Naive thymus-derived CD4-positive, alpha-beta T cell (primary cell): ENCODE measurements at regions not wholly inside any gene's neighbourhood (a gene's known extent, or its start where the extent isn't known, plus 50 kb on each side); places are given as distances from the start of the nearest gene placed in this dataset.

Source experiments
- ATAC-seq: fragments of 150-1000 bp; cut with Tn5 transposase; 2 replicates; pipeline ENCODE4 v1.10.0; 2021; ENCODE audit warnings: mild to moderate bottlenecking, moderate library complexity
- CTCF ChIA-PET: fragments of 350-600 bp; sonication (Branson Sonifier 250); formaldehyde crosslinking; loops from one replicate; lab custom pipeline; 2021; ENCODE audit warnings: antibody characterized with exemption; lab: Charles Lee
- POLR2A ChIA-PET: fragments of 350-600 bp; sonication (Branson Sonifier 250); formaldehyde crosslinking; loops from one replicate; lab custom pipeline; 2021; ENCODE audit warnings: antibody characterized with exemption, inconsistent platforms; lab: Charles Lee
- DNase-seq, 9 donors: peaks; one replicate each; pipeline versions ENCODE4 v3.0.0 to v3.0.0-alpha.2; 2020 to 2022; ENCODE audit warnings: mixed read lengths in 1 of 9
- H3K27ac ChIP-seq: one replicate; pipeline ENCODE4 v1.7.0; 2013; ENCODE audit warnings: mild to moderate bottlenecking, low read depth, low read length, moderate library complexity
- H3K27me3 ChIP-seq, 2 donors: one replicate each; pipeline ENCODE4 v1.7.0; 2013; ENCODE audit warnings: low read length in 2 of 2, mild to moderate bottlenecking in 2 of 2, moderate library complexity in 2 of 2; ENCODE audit not compliant: control insufficient read depth in 2 of 2, insufficient read depth in 2 of 2
- H3K36me3 ChIP-seq, 3 experiments: 1 replicate in 2 of 3; 2 replicates in 1 of 3; pipeline ENCODE4 v1.7.0; 2013; ENCODE audit warnings: low read length in 3 of 3, mild to moderate bottlenecking in 3 of 3, moderate library complexity in 1 of 3; ENCODE audit not compliant: insufficient read depth in 3 of 3, control insufficient read depth in 2 of 3
- H3K4me1 ChIP-seq, 2 donors: one replicate each; pipeline ENCODE4 v1.7.0; 2013; ENCODE audit warnings: low read length in 2 of 2, mild to moderate bottlenecking in 2 of 2, moderate library complexity in 1 of 2; ENCODE audit not compliant: control insufficient read depth in 2 of 2, insufficient read depth in 2 of 2
- H3K4me3 ChIP-seq: 2 replicates; pipeline ENCODE4 v1.7.0; 2013; ENCODE audit warnings: mild to moderate bottlenecking, low read length
- H3K9me3 ChIP-seq, 3 experiments: 1 replicate in 2 of 3; 2 replicates in 1 of 3; pipeline ENCODE4 v1.7.0; 2013; ENCODE audit warnings: low read length in 3 of 3; ENCODE audit not compliant: control insufficient read depth in 2 of 3
- H3K27ac Mint-ChIP-seq, 9 donors: one replicate each; pipeline ENCODE4 v1.8.0; 2020 to 2022; ENCODE audit warnings: mixed read lengths in 9 of 9, mild to moderate bottlenecking in 8 of 9, moderate library complexity in 5 of 9, inconsistent platforms in 2 of 9
- H3K27me3 Mint-ChIP-seq, 5 donors: one replicate each; pipeline ENCODE4 v1.8.0; 2021 to 2022; ENCODE audit warnings: mixed read lengths in 5 of 5, mild to moderate bottlenecking in 1 of 5
- H3K36me3 Mint-ChIP-seq, 5 donors: one replicate each; pipeline ENCODE4 v1.8.0; 2020 to 2022; ENCODE audit warnings: mixed read lengths in 5 of 5, mild to moderate bottlenecking in 3 of 5, inconsistent platforms in 1 of 5
- H3K4me1 Mint-ChIP-seq, 7 donors: one replicate each; pipeline ENCODE4 v1.8.0; 2020 to 2022; ENCODE audit warnings: mixed read lengths in 7 of 7, mild to moderate bottlenecking in 3 of 7, inconsistent platforms in 1 of 7
- H3K4me3 Mint-ChIP-seq, 10 donors: one replicate each; pipeline ENCODE4 v1.8.0; 2020 to 2022; ENCODE audit warnings: mild to moderate bottlenecking in 10 of 10, mixed read lengths in 10 of 10, moderate library complexity in 6 of 10, inconsistent platforms in 2 of 10
- H3K9me3 Mint-ChIP-seq, 11 donors: one replicate each; pipeline ENCODE4 v1.8.0; 2020 to 2022; ENCODE audit warnings: mixed read lengths in 11 of 11, mild to moderate bottlenecking in 4 of 11, inconsistent platforms in 1 of 11, moderate library complexity in 1 of 11
- intact Hi-C, 2 donors: fragments of 100-400 bp; cut with micrococcal nuclease; formaldehyde crosslinking; loops; one replicate each; pipeline ENCODE4 v1.15.1; 2023

DNA sequence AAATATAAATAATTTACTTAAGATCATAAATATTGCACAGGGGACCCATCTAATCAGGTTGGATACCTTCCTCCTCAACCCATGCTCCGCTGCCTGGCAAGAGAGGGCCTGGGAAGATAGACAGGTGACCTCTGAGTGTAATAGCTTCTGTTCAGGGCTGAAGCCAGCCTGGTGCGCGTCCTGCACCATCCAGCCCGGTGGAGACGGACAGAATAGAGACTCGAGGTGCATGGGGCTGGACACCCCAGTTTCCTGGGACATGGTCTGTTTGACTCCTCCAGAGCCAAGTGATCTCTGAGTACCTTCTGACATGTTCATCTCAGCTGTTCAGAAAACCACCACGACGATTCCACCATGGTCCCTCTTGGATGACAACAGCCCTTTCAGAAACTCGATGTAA lies 209.3 kb upstream of the MYT1L start:
- Histone ChIP-seq H3K27ac (no peak overlapping the region), H3K9me3 (no peaks in the 10 kb centered on the region), H3K36me3 (no peaks in the 10 kb centered on the region), H3K27me3 (no peaks in the 10 kb centered on the region), H3K4me1 (no peaks in the 10 kb centered on the region), H3K4me3 (no peak overlapping the region)
- H3K4me1 Mint-ChIP-seq = no peaks in the 10 kb centered on the region
- ATAC-seq = no peak
- ChIA-PET POLR2A (no interaction called here), CTCF (no interaction called here)
- no peaks in the 10 kb centered on the region for H3K36me3 Mint-ChIP-seq
- DNase-seq = no peak
- no peaks in the 10 kb centered on the region for H3K9me3 Mint-ChIP-seq
- H3K4me3 Mint-ChIP-seq = no peak overlapping the region
- peaks cover 0 to 25% (median 23%) of the 10 kb centered on the region in 5 donors for H3K27me3 Mint-ChIP-seq
- intact Hi-C loops = no loop called here
- H3K27ac Mint-ChIP-seq = no peak overlapping the region

- Mint-ChIP-seq H3K4me1 (no peaks in the 10 kb centered on the region), H3K36me3 (no peaks in the 10 kb centered on the region), H3K27me3 (peaks cover 0 to 26% (median 23%) of the 10 kb centered on the region in 5 donors), H3K4me3 (no peak overlapping the region), H3K27ac (no peak overlapping the region), H3K9me3 (peaks cover 0 to 5% (median 0%) of the 10 kb centered on the region in 11 donors)
- Histone ChIP-seq H3K27ac (no peak overlapping the region), H3K4me3 (no peak overlapping the region), H3K36me3 (no peaks in the 10 kb centered on the region), H3K9me3 (no peaks in the 10 kb centered on the region), H3K4me1 (no peaks in the 10 kb centered on the region), H3K27me3 (no peaks in the 10 kb centered on the region)
- intact Hi-C loops = no loop called here
- DNase-seq = no peak
- POLR2A ChIA-PET = no interaction called here
- CTCF ChIA-PET = no interaction called here
- no peak for ATAC-seq
Measured at GRCh38 chr2:2536416-2537056, 205.5 kb upstream of the MYT1L start.

DNA sequence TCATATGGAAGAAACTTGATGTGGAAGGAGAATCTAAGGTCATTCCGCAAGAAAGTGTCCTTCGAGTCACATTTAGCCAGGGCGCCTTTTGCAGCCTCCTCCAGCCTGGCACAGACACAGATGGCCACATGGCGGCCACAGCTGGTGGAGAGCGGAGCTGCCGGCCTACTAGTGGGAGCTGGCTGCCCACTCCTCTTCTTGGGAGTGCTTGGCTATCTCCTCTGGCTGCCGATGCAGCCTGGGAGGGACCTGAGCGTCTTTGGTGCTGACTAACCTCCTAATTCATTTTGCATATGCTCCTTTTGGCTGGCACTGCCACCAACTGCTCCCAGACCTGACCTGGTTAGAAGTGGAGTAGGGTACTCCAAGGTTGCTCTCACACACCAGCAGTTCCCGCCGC lies 199.3 kb upstream of the MYT1L start:
- Mint-ChIP-seq H3K36me3 (no peaks in the 10 kb centered on the region), H3K9me3 (peaks cover 0 to 5% (median 0%) of the 10 kb centered on the region in 11 donors), H3K4me1 (no peaks in the 10 kb centered on the region), H3K27me3 (peaks cover 0 to 4% (median 0%) of the 10 kb centered on the region in 5 donors), H3K4me3 (no peak overlapping the region), H3K27ac (no peak overlapping the region)
- no peak overlapping the region for H3K27ac ChIP-seq
- intact Hi-C loops = no loop called here
- no peaks in the 10 kb centered on the region for H3K27me3 ChIP-seq
- no peaks in the 10 kb centered on the region for H3K4me1 ChIP-seq
- DNase-seq (no peak), ATAC-seq (no peak)
- no peak overlapping the region for H3K4me3 ChIP-seq
- ChIA-PET POLR2A (no interaction called here), CTCF (no interaction called here)
- H3K9me3 ChIP-seq = no peaks in the 10 kb centered on the region
- H3K36me3 ChIP-seq = no peaks in the 10 kb centered on the region

GRCh38 chr2:2528846-2529245 lies 197.8 kb upstream of the MYT1L start:
- Histone ChIP-seq H3K27ac (no peak overlapping the region), H3K9me3 (no peaks in the 10 kb centered on the region), H3K4me3 (no peak overlapping the region), H3K27me3 (no peaks in the 10 kb centered on the region), H3K4me1 (no peaks in the 10 kb centered on the region), H3K36me3 (no peaks in the 10 kb centered on the region)
- H3K4me1 Mint-ChIP-seq = no peaks in the 10 kb centered on the region
- DNase-seq (no peak), ATAC-seq (no peak)
- ChIA-PET POLR2A (no interaction called here), CTCF (no interaction called here)
- no peak overlapping the region for H3K4me3 Mint-ChIP-seq
- intact Hi-C loops = no loop called here
- no peak overlapping the region for H3K27ac Mint-ChIP-seq
- no peaks in the 10 kb centered on the region for H3K36me3 Mint-ChIP-seq
- H3K9me3 Mint-ChIP-seq = peaks cover 0 to 5% (median 0%) of the 10 kb centered on the region in 11 donors
- peaks cover 0 to 8% (median 0%) of the 10 kb centered on the region in 5 donors for H3K27me3 Mint-ChIP-seq

- no peaks in the 10 kb centered on the region for H3K36me3 Mint-ChIP-seq
- intact Hi-C loops = no loop called here
- H3K27me3 ChIP-seq = no peaks in the 10 kb centered on the region
- DNase-seq (no peak), ATAC-seq (no peak)
- H3K36me3 ChIP-seq = no peaks in the 10 kb centered on the region
- POLR2A ChIA-PET = no interaction called here
- no peak overlapping the region for H3K4me3 Mint-ChIP-seq
- CTCF ChIA-PET = no interaction called here
- peaks cover 0 to 10% (median 2%) of the 10 kb centered on the region in 5 donors for H3K27me3 Mint-ChIP-seq
- no peak overlapping the region for H3K27ac ChIP-seq
- H3K4me3 ChIP-seq = no peak overlapping the region
- no peak overlapping the region for H3K27ac Mint-ChIP-seq
- H3K9me3 Mint-ChIP-seq = peaks cover 0 to 4% (median 0%) of the 10 kb centered on the region in 11 donors
- no peaks in the 10 kb centered on the region for H3K4me1 ChIP-seq
- H3K4me1 Mint-ChIP-seq = no peaks in the 10 kb centered on the region
- no peaks in the 10 kb centered on the region for H3K9me3 ChIP-seq
Measured at GRCh38 chr2:2527148-2527547, 196.1 kb upstream of the MYT1L start.

- Histone ChIP-seq H3K27me3 (no peaks in the 10 kb centered on the region), H3K4me3 (no peak overlapping the region), H3K4me1 (no peaks in the 10 kb centered on the region), H3K9me3 (no peaks in the 10 kb centered on the region), H3K27ac (no peak overlapping the region), H3K36me3 (no peaks in the 10 kb centered on the region)
- Mint-ChIP-seq H3K36me3 (no peaks in the 10 kb centered on the region), H3K9me3 (no peaks in the 10 kb centered on the region), H3K4me1 (no peaks in the 10 kb centered on the region), H3K27me3 (peaks cover 0 to 15% (median 6%) of the 10 kb centered on the region in 5 donors), H3K4me3 (no peak overlapping the region), H3K27ac (no peak overlapping the region)
- intact Hi-C loops = no loop called here
- POLR2A ChIA-PET = no interaction called here
- DNase-seq = no peak
- CTCF ChIA-PET = no interaction called here
- no peak for ATAC-seq
Measured at GRCh38 chr2:2524348-2524941, 193.4 kb upstream of the MYT1L start.
